ENCODE measurements at regions not wholly inside any gene's neighbourhood (a gene's known extent, or its start where the extent isn't known, plus 50 kb on each side); places are given as distances from the start of the nearest gene placed in this dataset.

- TF ChIP-seq, protein P1, sequence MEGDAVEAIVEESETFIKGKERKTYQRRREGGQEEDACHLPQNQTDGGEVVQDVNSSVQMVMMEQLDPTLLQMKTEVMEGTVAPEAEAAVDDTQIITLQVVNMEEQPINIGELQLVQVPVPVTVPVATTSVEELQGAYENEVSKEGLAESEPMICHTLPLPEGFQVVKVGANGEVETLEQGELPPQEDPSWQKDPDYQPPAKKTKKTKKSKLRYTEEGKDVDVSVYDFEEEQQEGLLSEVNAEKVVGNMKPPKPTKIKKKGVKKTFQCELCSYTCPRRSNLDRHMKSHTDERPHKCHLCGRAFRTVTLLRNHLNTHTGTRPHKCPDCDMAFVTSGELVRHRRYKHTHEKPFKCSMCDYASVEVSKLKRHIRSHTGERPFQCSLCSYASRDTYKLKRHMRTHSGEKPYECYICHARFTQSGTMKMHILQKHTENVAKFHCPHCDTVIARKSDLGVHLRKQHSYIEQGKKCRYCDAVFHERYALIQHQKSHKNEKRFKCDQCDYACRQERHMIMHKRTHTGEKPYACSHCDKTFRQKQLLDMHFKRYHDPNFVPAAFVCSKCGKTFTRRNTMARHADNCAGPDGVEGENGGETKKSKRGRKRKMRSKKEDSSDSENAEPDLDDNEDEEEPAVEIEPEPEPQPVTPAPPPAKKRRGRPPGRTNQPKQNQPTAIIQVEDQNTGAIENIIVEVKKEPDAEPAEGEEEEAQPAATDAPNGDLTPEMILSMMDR (IDR thresholded peaks at IDR 0.05; ENCODE audit: insufficient read depth, low read length) = no peak
- no peak for TF ChIP-seq SPI1 (IDR thresholded peaks at IDR 0.05; ENCODE audit: borderline replicate concordance, low read depth)
These were observed 667.6 kb downstream of the TENT5A start for GRCh38 chr6:81084776-81085430.

All from HL-60 (cell line).